Panc1 (cell line): ENCODE measurements at regions not wholly inside any gene's neighbourhood (a gene's known extent, or its start where the extent isn't known, plus 50 kb on each side); places are given as distances from the start of the nearest gene placed in this dataset.

Experiments used
- ATAC-seq: fragments of 200-7000 bp; cut with Tn5 transposase; 2 replicates; pipeline ENCODE4 v1.9.1; 2020; ENCODE audit warnings: mild to moderate bottlenecking, moderate library complexity
- BruUV-seq: library from RNA; stranded (reverse); fragments of 400-500 nt; replicated peaks from 2 replicates; lab custom pipeline; 2021; lab: Mats Ljungman, UMichigan
- CTCF ChIA-PET: fragments of 300-600 bp; sonication (Branson Sonifier 250); formaldehyde crosslinking; loops from one replicate; lab custom pipeline; 2022; ENCODE audit warnings: antibody characterized with exemption; lab: Charles Lee
- POLR2A ChIA-PET: fragments of 300-600 bp; sonication (Branson Sonifier 250); formaldehyde crosslinking; loops from one replicate; lab custom pipeline; 2022; ENCODE audit warnings: antibody characterized with exemption; lab: Charles Lee
- DNase-seq: peaks from one replicate; pipeline ENCODE4 v3.0.0-alpha.2; 2010; ENCODE audit warnings: low read depth, low spot score
- H3K27ac ChIP-seq: 2 replicates; pipeline ENCODE4 v1.5.1; 2011; ENCODE audit warnings: mild to moderate bottlenecking, low read length, inconsistent platforms
- H3K27me3 ChIP-seq: fragments of 200-500 bp; sonication (Bioruptor generic); 2 replicates; pipeline ENCODE4 v1.6.0; 2014; ENCODE audit warnings: low read length, inconsistent platforms; ENCODE audit not compliant: control insufficient read depth, insufficient read depth
- H3K36me3 ChIP-seq: fragments of 200-500 bp; sonication (Bioruptor generic); 2 replicates; pipeline ENCODE4 v1.5.1; 2014; ENCODE audit warnings: inconsistent platforms, mild to moderate bottlenecking, low read length, moderate library complexity; ENCODE audit not compliant: control insufficient read depth, insufficient read depth
- H3K4me1 ChIP-seq: 2 replicates; pipeline ENCODE4 v1.5.1; 2011; ENCODE audit warnings: inconsistent platforms, mild to moderate bottlenecking, low read length, moderate library complexity; ENCODE audit not compliant: control insufficient read depth, insufficient read depth
- H3K4me3 ChIP-seq, 2 experiments: 2 replicates each; pipeline ENCODE4 v1.5.1; 2011 to 2012; ENCODE audit warnings: low read depth in 2 of 2, low read length in 2 of 2, mild to moderate bottlenecking in 2 of 2, inconsistent platforms in 1 of 2, moderate library complexity in 1 of 2
- H3K9me3 ChIP-seq: fragments of 200-500 bp; sonication (Bioruptor generic); 2 replicates; pipeline ENCODE4 v1.5.1; 2014; ENCODE audit warnings: low read depth, mild to moderate bottlenecking, inconsistent platforms, low read length, moderate library complexity; ENCODE audit not compliant: control insufficient read depth, insufficient read depth
- CTCF ChIP-seq: fragments of 450-650 bp; IDR thresholded peaks from 2 replicates; pipeline ENCODE4 v1.5.1; 2017; ENCODE audit warnings: mild to moderate bottlenecking
- POLR2AphosphoS5 ChIP-seq: IDR thresholded peaks from 2 replicates; pipeline ENCODE4 v1.6.1; 2012; ENCODE audit warnings: mild to moderate bottlenecking, low read depth, low read length, moderate library complexity
- REST ChIP-seq, 2 experiments: IDR thresholded peaks; 2 replicates each; pipeline ENCODE4 v1.6.1; 2011 to 2012; ENCODE audit warnings: low read depth in 2 of 2, control low read depth in 1 of 2, low read length in 1 of 2, mild to moderate bottlenecking in 1 of 2, moderate library complexity in 1 of 2; ENCODE audit not compliant: insufficient read depth in 1 of 2
- SIN3A ChIP-seq: IDR thresholded peaks from 2 replicates; pipeline ENCODE4 v1.6.1; 2012; ENCODE audit warnings: low read depth, mild to moderate bottlenecking, low read length, moderate library complexity, borderline replicate concordance; ENCODE audit not compliant: insufficient read depth
- TCF7L2 ChIP-seq: IDR thresholded peaks from 2 replicates; pipeline ENCODE4 v1.6.1; 2011; ENCODE audit warnings: mild to moderate bottlenecking, low read depth, low read length, inconsistent platforms
- in situ Hi-C: cut with HindIII; loops from 2 replicates; pipeline ENCODE4 v1.10.0; 2016; ENCODE audit warnings: low sequenced_read_pairs, low pct_unique_long_range_greater_than_20kb
- intact Hi-C: fragments of 100-400 bp; cut with micrococcal nuclease; formaldehyde crosslinking; loops from one replicate; pipeline ENCODE4 v1.10.0; 2022; ENCODE audit not compliant: unreplicated experiment

GRCh38 chr2:155200753-155201152, 502.3 kb downstream of the KCNJ3 start:
- ChIA-PET CTCF (no interaction called here), POLR2A (no interaction called here)
- Histone ChIP-seq H3K4me3 (no peak overlapping the region), H3K9me3 (no peaks in the 10 kb centered on the region), H3K27ac (no peak overlapping the region), H3K27me3 (no peaks in the 10 kb centered on the region), H3K36me3 (no peaks in the 10 kb centered on the region), H3K4me1 (no peaks in the 10 kb centered on the region)
- in situ Hi-C loops, result no loop called here
- TF ChIP-seq POLR2AphosphoS5, result no peak
- no peak for TF ChIP-seq CTCF
- TF ChIP-seq REST (IDR thresholded peaks at IDR 0.05; ENCODE audit: insufficient read depth in 1 of 2, low read depth in 2 of 2, low read length in 1 of 2), result no peak
- TF ChIP-seq TCF7L2, result no peak
- TF ChIP-seq SIN3A, result no peak
- no peak for DNase-seq
- intact Hi-C loops, result no loop called here
- ATAC-seq, result no peak
- no TSS peak for BruUV-seq

GRCh38 chr2:155190342-155190741, 491.8 kb downstream of the KCNJ3 start:
- intact Hi-C loops, result no loop called here
- Histone ChIP-seq H3K9me3 (0 out of 2 replicates have a peak, but pooled peaks cover 6% of the 10 kb centered on the region), H3K4me3 (no peak overlapping the region), H3K27me3 (no peaks in the 10 kb centered on the region), H3K36me3 (no peaks in the 10 kb centered on the region), H3K4me1 (no peaks in the 10 kb centered on the region), H3K27ac (no peak overlapping the region)
- TF ChIP-seq REST (IDR thresholded peaks at IDR 0.05; ENCODE audit: insufficient read depth in 1 of 2, low read depth in 2 of 2, low read length in 1 of 2) (no peak), CTCF (no peak), POLR2AphosphoS5 (no peak), TCF7L2 (no peak), SIN3A (no peak)
- ATAC-seq, result no peak
- POLR2A ChIA-PET, result no interaction called here
- no TSS peak for BruUV-seq
- CTCF ChIA-PET, result no interaction called here
- in situ Hi-C loops, result no loop called here
- DNase-seq, result no peak
